Islet of Langerhans (tissue), 1 donor: ENCODE measurements at regions not wholly inside any gene's neighbourhood (a gene's known extent, or its start where the extent isn't known, plus 50 kb on each side); places are given as distances from the start of the nearest gene placed in this dataset.
A peak's percentile ranks its signal among the peaks of the same experiment; 100 is the strongest.

Source experiments
- FAIRE-seq: peaks from one replicate; lab custom pipeline; 2011; peaks lifted over from hg19 to GRCh38; lab: Jason Lieb, UNC

DNA sequence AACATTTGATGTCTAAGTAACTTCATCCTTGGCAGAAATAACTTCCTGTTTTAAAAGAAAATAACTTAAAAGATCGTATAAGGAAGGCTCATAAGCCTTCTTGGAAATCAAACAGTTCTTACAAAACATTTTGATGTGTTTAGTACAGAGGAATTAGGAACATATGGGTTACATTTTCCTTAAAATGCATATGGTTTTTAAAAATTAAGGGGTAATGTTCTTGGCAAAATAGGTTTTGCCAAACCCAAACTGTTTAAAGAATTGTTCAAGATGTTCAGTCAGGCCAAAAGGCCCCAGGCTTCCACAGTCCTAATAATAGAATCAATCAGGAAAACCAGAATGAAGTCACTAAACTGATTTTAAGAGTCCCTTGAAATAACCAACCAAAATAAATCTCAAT is 142.7 kb upstream of the SLC35B3 start:
- no peak for FAIRE-seq

- FAIRE-seq = no peak
Observed at GRCh38 chr6:8574749-8575468, 139.6 kb upstream of the SLC35B3 start.

DNA sequence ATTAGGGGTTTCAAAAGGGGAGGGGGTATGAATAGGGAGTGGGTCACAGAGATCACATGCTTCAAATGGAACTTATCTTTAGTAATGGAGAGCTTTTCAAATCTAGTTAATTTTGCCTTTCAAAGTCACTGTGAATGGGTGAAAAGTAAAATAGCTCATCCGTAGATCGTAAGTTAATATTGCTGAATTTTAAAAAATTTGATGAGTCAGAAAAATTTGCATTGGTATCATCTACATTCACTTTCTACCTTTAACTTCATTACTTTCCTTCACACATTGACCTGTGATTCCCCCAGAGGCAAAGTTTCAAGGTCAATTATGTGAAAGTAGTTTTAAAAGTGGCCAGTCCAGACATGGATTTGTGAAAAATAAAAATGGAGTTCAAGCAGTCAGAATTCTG is 139.0 kb upstream of the SLC35B3 start:
- FAIRE-seq = no peak

GRCh38 chr6:8570256-8570920 is 135.0 kb upstream of the SLC35B3 start:
- no peak for FAIRE-seq

DNA sequence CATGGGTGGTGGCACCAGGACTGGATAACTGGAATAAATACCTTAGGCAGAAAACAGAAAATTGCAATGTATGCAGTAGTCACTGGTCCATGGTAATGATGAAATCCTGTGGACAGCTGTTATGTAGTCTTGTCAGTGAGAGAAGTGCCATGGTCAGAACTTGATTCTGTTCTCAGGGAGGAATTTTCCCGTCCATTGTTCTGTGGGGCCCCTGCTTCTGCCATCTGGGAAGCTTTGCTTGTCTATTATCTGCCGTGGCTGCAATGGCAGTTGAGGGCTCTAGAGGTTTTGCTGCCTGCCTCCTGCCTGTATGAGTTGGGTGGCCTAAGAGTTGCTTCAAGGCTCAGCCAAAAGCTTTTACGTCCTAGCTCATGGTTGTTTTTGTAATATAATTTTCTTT is 126.8 kb upstream of the SLC35B3 start:
- no peak for FAIRE-seq

- no peak for FAIRE-seq
Observed at GRCh38 chr6:8558953-8559352, 123.6 kb upstream of the SLC35B3 start.

GRCh38 chr6:8557014-8557748 is 121.8 kb upstream of the SLC35B3 start:
- no peak for FAIRE-seq

DNA sequence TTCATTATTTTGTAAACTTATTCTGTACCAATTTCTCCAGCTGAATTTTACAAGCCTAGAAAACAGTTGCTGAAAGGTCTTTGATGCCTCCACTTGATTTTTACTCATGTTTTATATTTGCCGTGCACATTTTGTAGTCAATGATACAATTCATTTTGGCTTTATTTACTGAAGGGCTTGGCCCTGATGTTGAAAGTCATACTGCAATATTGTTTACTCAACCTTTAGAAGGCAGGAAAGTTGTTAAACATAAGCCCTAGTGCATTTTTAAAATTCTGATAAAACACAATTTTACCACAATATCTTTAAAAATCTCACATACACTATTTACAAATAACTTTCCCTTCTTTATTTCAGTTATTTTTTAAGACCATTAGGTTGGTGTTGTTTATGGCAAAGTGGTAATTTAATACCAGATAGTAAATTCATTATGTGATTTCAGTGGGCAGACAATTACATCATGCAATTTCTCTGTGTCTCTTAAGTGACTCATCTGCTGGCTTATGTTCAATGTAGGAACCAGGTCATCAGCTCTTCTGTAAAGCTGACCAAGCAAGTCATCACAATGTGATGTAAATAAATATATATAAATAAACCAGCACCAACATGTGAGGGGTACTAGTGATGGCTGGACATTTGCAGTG is 121.1 kb upstream of the SLC35B3 start:
- peak; percentile 97 for FAIRE-seq

DNA sequence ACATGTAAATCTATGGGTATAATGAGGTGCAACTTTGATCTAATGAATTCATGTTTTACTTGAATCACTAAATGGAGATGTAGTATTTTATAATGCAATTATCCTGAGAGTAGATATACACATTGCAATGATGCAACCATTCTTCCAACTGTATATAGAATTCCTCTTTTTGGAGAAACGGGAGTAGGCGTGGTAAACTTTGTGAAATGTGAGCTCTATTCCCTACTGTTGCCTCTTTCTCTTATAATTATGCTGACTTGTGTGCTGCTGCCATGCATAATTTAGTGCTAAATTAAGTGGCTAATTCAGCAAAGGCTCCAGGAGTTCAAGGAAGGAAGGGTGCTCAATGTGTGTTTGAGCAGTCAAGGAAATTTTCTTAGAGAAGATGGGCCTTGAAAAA is 116.6 kb upstream of the SLC35B3 start:
- FAIRE-seq = no peak

DNA sequence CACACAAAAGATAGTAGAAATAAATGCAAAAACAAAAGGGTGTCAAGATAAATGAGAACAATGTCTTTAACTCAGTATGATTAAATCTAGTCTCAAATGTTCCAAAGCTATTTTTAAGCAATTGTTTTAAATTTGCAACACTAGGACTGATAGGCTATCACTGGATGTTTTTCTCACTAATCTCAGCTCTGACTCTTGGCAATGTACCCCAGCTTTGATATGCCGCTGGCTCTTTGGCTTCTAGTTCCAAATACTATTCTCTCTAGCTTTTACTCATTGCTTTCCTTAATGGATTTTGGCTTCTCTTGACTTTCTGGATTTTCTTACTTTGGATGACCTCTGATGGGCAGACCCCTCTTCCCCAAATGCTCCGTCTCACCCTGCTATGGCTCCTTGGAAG is 116.0 kb upstream of the SLC35B3 start:
- no peak for FAIRE-seq

GRCh38 chr6:8549074-8549790 is 113.9 kb upstream of the SLC35B3 start:
- no peak for FAIRE-seq

GRCh38 chr6:8546496-8546895 is 111.2 kb upstream of the SLC35B3 start:
- no peak for FAIRE-seq

GRCh38 chr6:8545336-8545735 is 110.0 kb upstream of the SLC35B3 start:
- FAIRE-seq = no peak

- FAIRE-seq = no peak
Observed at GRCh38 chr6:8543714-8544113, 108.4 kb upstream of the SLC35B3 start.

- peak; percentile 82 for FAIRE-seq
Observed at GRCh38 chr6:8539453-8539852, 104.1 kb upstream of the SLC35B3 start.

GRCh38 chr6:8536122-8536521 is 100.8 kb upstream of the SLC35B3 start:
- no peak for FAIRE-seq

- FAIRE-seq = no peak
Observed at GRCh38 chr6:8535519-8535918, 100.2 kb upstream of the SLC35B3 start.

DNA sequence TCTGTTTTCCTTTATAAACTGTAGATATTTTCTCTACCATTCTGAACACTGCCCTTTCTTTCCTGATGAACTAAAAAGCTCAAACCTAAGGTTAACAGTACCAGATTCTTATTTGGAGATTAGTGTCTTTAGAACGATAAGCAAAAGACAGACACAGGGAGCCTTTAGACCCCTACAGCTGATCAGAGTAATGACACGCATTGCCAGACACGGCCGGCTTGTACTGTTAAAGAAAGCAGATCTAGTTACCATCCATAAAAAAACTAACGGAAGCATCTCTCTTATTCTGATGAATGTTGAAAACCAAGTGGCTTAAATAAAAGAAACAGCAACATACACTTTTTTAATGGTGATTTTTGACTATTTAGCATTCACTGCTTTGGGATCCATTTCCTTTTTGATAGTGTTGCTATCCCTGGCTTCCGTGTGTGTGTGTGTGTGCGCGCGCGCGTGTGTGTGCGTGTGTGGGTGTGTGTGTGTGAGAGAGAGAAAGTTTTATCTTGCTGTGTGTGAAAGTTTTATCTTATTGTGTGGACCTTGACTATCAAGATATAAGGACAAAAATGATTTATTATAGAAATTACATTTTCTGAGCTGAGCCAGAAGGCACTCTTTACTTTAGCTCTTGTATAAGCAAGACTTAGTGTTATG is 95.6 kb upstream of the SLC35B3 start:
- peak; percentile 58 for FAIRE-seq

- no peak for FAIRE-seq
Observed at GRCh38 chr6:8529250-8529649, 93.9 kb upstream of the SLC35B3 start.

GRCh38 chr6:8527818-8528217 is 92.5 kb upstream of the SLC35B3 start:
- FAIRE-seq = no peak

DNA sequence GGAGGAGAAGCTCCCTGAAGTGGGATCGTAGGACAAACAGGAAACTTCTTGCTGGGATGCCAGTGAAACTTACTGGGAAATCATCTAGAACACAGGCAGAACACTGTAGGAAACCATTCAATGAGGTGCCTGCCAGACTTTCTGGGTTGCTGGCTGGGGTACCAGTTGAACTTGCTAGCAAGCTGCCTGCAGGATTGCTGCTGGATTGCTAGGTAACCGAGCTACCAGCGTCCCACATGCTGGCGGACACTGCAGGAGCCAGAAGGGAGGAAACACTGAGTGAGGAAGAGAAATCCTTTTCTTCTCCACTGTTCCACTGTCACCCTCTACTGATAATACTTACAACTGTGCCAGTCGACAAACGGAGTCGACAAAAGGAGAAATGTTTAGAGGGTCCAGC is 91.3 kb upstream of the SLC35B3 start:
- no peak for FAIRE-seq

GRCh38 chr6:8525370-8525769 is 90.0 kb upstream of the SLC35B3 start:
- no peak for FAIRE-seq
